Chondrocyte (in vitro differentiated cells): ENCODE measurements at regions not wholly inside any gene's neighbourhood (a gene's known extent, or its start where the extent isn't known, plus 50 kb on each side); places are given as distances from the start of the nearest gene placed in this dataset.

Source experiments
- DNase-seq: peaks from one replicate; pipeline ENCODE4 v3.0.0; 2021; ENCODE audit warnings: mixed read lengths, low spot score
- H3K27ac Mint-ChIP-seq: one replicate; pipeline ENCODE4 v1.8.0; 2021; ENCODE audit warnings: mild to moderate bottlenecking, moderate library complexity, mixed read lengths; ENCODE audit not compliant: unreplicated experiment
- H3K27me3 Mint-ChIP-seq: 2 replicates; pipeline ENCODE4 v1.8.0; 2021; ENCODE audit warnings: low read depth, mixed read lengths
- H3K36me3 Mint-ChIP-seq: 2 replicates; pipeline ENCODE4 v1.8.0; 2021; ENCODE audit warnings: low read depth, mixed read lengths
- H3K4me1 Mint-ChIP-seq: 2 replicates; pipeline ENCODE4 v1.8.0; 2021; ENCODE audit warnings: low read depth, mild to moderate bottlenecking, mixed read lengths
- H3K4me3 Mint-ChIP-seq: one replicate; pipeline ENCODE4 v1.8.0; 2021; ENCODE audit warnings: mild to moderate bottlenecking, moderate library complexity, mixed read lengths; ENCODE audit not compliant: unreplicated experiment
- H3K9me3 Mint-ChIP-seq: 2 replicates; pipeline ENCODE4 v1.8.0; 2021; ENCODE audit warnings: low read depth, mixed read lengths
- CTCF ChIP-seq: fragments of 200-600 bp; sonication (generic); IDR thresholded peaks from 2 replicates; pipeline ENCODE4 v1.5.0; 2021; ENCODE audit warnings: antibody characterized with exemption, mild to moderate bottlenecking, moderate library complexity

- H3K9me3 Mint-ChIP-seq, result no peaks in the 10 kb centered on the region
- no peak overlapping the region for H3K4me3 Mint-ChIP-seq
- H3K36me3 Mint-ChIP-seq, result no peaks in the 10 kb centered on the region
- no peaks in the 10 kb centered on the region for H3K4me1 Mint-ChIP-seq
- peaks cover 2% of the 10 kb centered on the region for H3K27me3 Mint-ChIP-seq
- TF ChIP-seq CTCF, result no peak
- no peak for DNase-seq
- no peak overlapping the region for H3K27ac Mint-ChIP-seq
These were observed 87.0 kb upstream of the ATG10 start for GRCh38 chr5:81884871-81885270.

GRCh38 chr5:81883371-81883770 is 88.5 kb upstream of the ATG10 start:
- Mint-ChIP-seq H3K4me3 (no peak overlapping the region), H3K27ac (no peak overlapping the region), H3K9me3 (no peaks in the 10 kb centered on the region), H3K36me3 (no peaks in the 10 kb centered on the region), H3K27me3 (peaks cover 2% of the 10 kb centered on the region), H3K4me1 (no peaks in the 10 kb centered on the region)
- TF ChIP-seq CTCF, result no peak
- no peak for DNase-seq

GRCh38 chr5:81881595-81881994 is 90.2 kb upstream of the ATG10 start:
- DNase-seq, result no peak
- Mint-ChIP-seq H3K4me3 (no peak overlapping the region), H3K4me1 (no peaks in the 10 kb centered on the region), H3K27ac (no peak overlapping the region), H3K9me3 (no peaks in the 10 kb centered on the region), H3K36me3 (no peaks in the 10 kb centered on the region), H3K27me3 (peaks cover 2% of the 10 kb centered on the region)
- TF ChIP-seq CTCF, result no peak

- no peak for TF ChIP-seq CTCF
- no peaks in the 10 kb centered on the region for H3K4me1 Mint-ChIP-seq
- DNase-seq, result no peak
- no peak overlapping the region for H3K4me3 Mint-ChIP-seq
- H3K27ac Mint-ChIP-seq, result no peak overlapping the region
- H3K27me3 Mint-ChIP-seq, result peaks cover 2% of the 10 kb centered on the region
- H3K9me3 Mint-ChIP-seq, result peaks cover 1% of the 10 kb centered on the region
- H3K36me3 Mint-ChIP-seq, result no peaks in the 10 kb centered on the region
These were observed 91.9 kb upstream of the ATG10 start for GRCh38 chr5:81879936-81880335.

- no peak overlapping the region for H3K27ac Mint-ChIP-seq
- DNase-seq, result no peak
- H3K4me1 Mint-ChIP-seq, result no peaks in the 10 kb centered on the region
- H3K27me3 Mint-ChIP-seq, result peaks cover 2% of the 10 kb centered on the region
- TF ChIP-seq CTCF, result no peak
- H3K36me3 Mint-ChIP-seq, result no peaks in the 10 kb centered on the region
- H3K9me3 Mint-ChIP-seq, result peaks cover 5% of the 10 kb centered on the region
- H3K4me3 Mint-ChIP-seq, result no peak overlapping the region
These were observed 93.5 kb upstream of the ATG10 start for GRCh38 chr5:81878333-81878732.
